H1 (cell line): ENCODE measurements at regions not wholly inside any gene's neighbourhood (a gene's known extent, or its start where the extent isn't known, plus 50 kb on each side); places are given as distances from the start of the nearest gene placed in this dataset.

Source experiments
- CTCF ChIA-PET: fragments of 300-600 bp; sonication (Branson Sonifier 250); formaldehyde crosslinking; loops from one replicate; lab custom pipeline; 2021; ENCODE audit not compliant: partially characterized antibody; lab: Charles Lee
- POLR2A ChIA-PET: fragments of 300-600 bp; sonication (Branson Sonifier 250); formaldehyde crosslinking; loops from one replicate; lab custom pipeline; 2021; ENCODE audit warnings: inconsistent platforms; ENCODE audit not compliant: partially characterized antibody; lab: Charles Lee
- DNase-seq, 2 experiments: peaks; one replicate each; pipeline versions ENCODE4 v3.0.0 to v3.0.0-alpha.2; 2010 to 2022; ENCODE audit warnings: low spot score in 2 of 2, low read depth in 1 of 2, mixed read lengths in 1 of 2
- FAIRE-seq: peaks from 2 replicates; lab custom pipeline; 2011; peaks lifted over from hg19 to GRCh38; lab: Jason Lieb, UNC
- H2AFZ ChIP-seq: 2 replicates; pipeline ENCODE4 v1.8.1; 2012; ENCODE audit warnings: low read length, inconsistent platforms
- H2AK5ac ChIP-seq: 2 replicates; pipeline ENCODE4 v1.6.1; 2013; ENCODE audit warnings: low read depth, low read length
- H2BK120ac ChIP-seq: replicated peaks from 2 replicates; pipeline ENCODE3; 2013; ENCODE audit warnings: low read depth, low read length, inconsistent platforms
- H2BK12ac ChIP-seq: 2 replicates; pipeline ENCODE4 v1.6.1; 2013; ENCODE audit warnings: low read depth, low read length
- H2BK15ac ChIP-seq: 2 replicates; pipeline ENCODE4 v1.6.1; 2013; ENCODE audit warnings: low read length
- H2BK20ac ChIP-seq: 2 replicates; pipeline ENCODE4 v1.6.1; 2013; ENCODE audit warnings: low read length
- H2BK5ac ChIP-seq: 2 replicates; pipeline ENCODE4 v1.6.1; 2013; ENCODE audit warnings: low read depth, low read length
- H3K14ac ChIP-seq: 2 replicates; pipeline ENCODE4 v1.6.1; 2013; ENCODE audit warnings: inconsistent platforms; ENCODE audit not compliant: insufficient read length
- H3K18ac ChIP-seq: 2 replicates; pipeline ENCODE4 v1.6.1; 2013; ENCODE audit warnings: low read length; ENCODE audit errors: extremely low read depth
- H3K23ac ChIP-seq: 2 replicates; pipeline ENCODE4 v1.6.1; 2013; ENCODE audit warnings: inconsistent platforms; ENCODE audit not compliant: insufficient read length
- H3K23me2 ChIP-seq: 2 replicates; pipeline ENCODE4 v1.6.1; 2013; ENCODE audit warnings: low read depth, low read length
- H3K27ac ChIP-seq: 2 replicates; pipeline ENCODE4 v1.6.1; 2011; ENCODE audit warnings: low read depth, low read length, inconsistent platforms
- H3K27me3 ChIP-seq, 4 experiments: replicated peaks in 1 of 4; 1 replicate in 1 of 4; 2 replicates in 3 of 4; pipeline versions ENCODE4 v1.6.1 to v1.8.1; 2011 to 2013; ENCODE audit warnings: low read length in 3 of 4, mild to moderate bottlenecking in 3 of 4, inconsistent platforms in 2 of 4, mixed read lengths in 2 of 4, moderate library complexity in 1 of 4; ENCODE audit not compliant: control insufficient read depth in 3 of 4, insufficient read depth in 3 of 4; ENCODE audit errors: extremely low read depth in 1 of 4
- H3K36me3 ChIP-seq, 4 experiments: 2 replicates each; pipeline versions ENCODE4 v1.6.1 to v1.8.1; 2011 to 2013; ENCODE audit warnings: mild to moderate bottlenecking in 4 of 4, low read length in 3 of 4, moderate library complexity in 2 of 4, control low read depth in 1 of 4, inconsistent platforms in 1 of 4; ENCODE audit not compliant: insufficient read depth in 4 of 4, control insufficient read depth in 2 of 4
- H3K4ac ChIP-seq: replicated peaks from 2 replicates; pipeline ENCODE3; 2013; ENCODE audit warnings: low read length, low read depth, mixed read lengths, inconsistent platforms; ENCODE audit not compliant: insufficient read length
- H3K4me1 ChIP-seq, 4 experiments: replicated peaks in 1 of 4; 1 replicate in 1 of 4; 2 replicates in 3 of 4; pipeline versions ENCODE4 v1.6.1 to v1.8.1; 2011 to 2013; ENCODE audit warnings: low read length in 3 of 4, inconsistent platforms in 2 of 4, mixed read lengths in 1 of 4; ENCODE audit not compliant: insufficient read depth in 4 of 4, control insufficient read depth in 3 of 4
- H3K4me2 ChIP-seq, 2 experiments: 2 replicates each; pipeline versions ENCODE4 v1.6.1 to v1.8.1; 2011 to 2013; ENCODE audit warnings: low read depth in 2 of 2, low read length in 2 of 2, control low read depth in 1 of 2, inconsistent platforms in 1 of 2, mild to moderate bottlenecking in 1 of 2; ENCODE audit not compliant: insufficient read depth in 1 of 2
- H3K4me3 ChIP-seq, 4 experiments: fragments of 200-600, 300-600 bp in 1 of 4; sonication (generic), shearing (Covaris generic), sonication (Bioruptor Twin) in 1 of 4; 2 replicates each; pipeline versions ENCODE4 v1.5.1 to v1.8.1; 2011 to 2016; ENCODE audit warnings: low read length in 4 of 4, low read depth in 3 of 4, control low read depth in 2 of 4, inconsistent platforms in 2 of 4, mild to moderate bottlenecking in 2 of 4, mixed read lengths in 1 of 4, moderate library complexity in 1 of 4; ENCODE audit not compliant: insufficient read depth in 2 of 4; ENCODE audit errors: extremely low read depth in 1 of 4
- H3K56ac ChIP-seq: replicated peaks from 2 replicates; pipeline ENCODE3; 2013; ENCODE audit warnings: low read depth, mild to moderate bottlenecking, mixed read lengths, low read length, inconsistent platforms; ENCODE audit not compliant: insufficient read length
- H3K79me1 ChIP-seq: 2 replicates; pipeline ENCODE4 v1.6.1; 2013; ENCODE audit warnings: low read depth, low read length, control low read depth
- H3K79me2 ChIP-seq, 2 experiments: 2 replicates each; pipeline versions ENCODE4 v1.6.1 to v1.8.1; 2012 to 2013; ENCODE audit warnings: low read length in 2 of 2, mild to moderate bottlenecking in 2 of 2, inconsistent platforms in 1 of 2; ENCODE audit not compliant: insufficient read depth in 2 of 2, control insufficient read depth in 1 of 2
- H3K9ac ChIP-seq, 4 experiments: replicated peaks in 1 of 4; 1 replicate in 1 of 4; 2 replicates in 3 of 4; pipeline versions ENCODE4 v1.6.1 to v1.8.1; 2011 to 2013; ENCODE audit warnings: low read depth in 3 of 4, low read length in 3 of 4, control low read depth in 2 of 4, mild to moderate bottlenecking in 2 of 4, moderate library complexity in 2 of 4, inconsistent platforms in 1 of 4; ENCODE audit errors: extremely low read depth in 1 of 4
- H3K9me3 ChIP-seq, 2 experiments: 2 replicates each; pipeline versions ENCODE4 v1.6.1 to v1.8.1; 2012 to 2013; ENCODE audit warnings: mild to moderate bottlenecking in 2 of 2, moderate library complexity in 2 of 2, control low read depth in 1 of 2, inconsistent platforms in 1 of 2, low read depth in 1 of 2, low read length in 1 of 2, mixed read lengths in 1 of 2; ENCODE audit not compliant: insufficient read depth in 2 of 2
- H4K20me1 ChIP-seq, 2 experiments: replicated peaks in 1 of 2; 2 replicates each; pipeline versions ENCODE3 to v1.8.1; 2011 to 2013; ENCODE audit warnings: inconsistent platforms in 2 of 2, low read length in 2 of 2, mild to moderate bottlenecking in 1 of 2; ENCODE audit not compliant: insufficient read depth in 2 of 2, control insufficient read depth in 1 of 2
- H4K5ac ChIP-seq: 2 replicates; pipeline ENCODE4 v1.6.1; 2013; ENCODE audit warnings: low read length, low read depth, mixed read lengths, inconsistent platforms; ENCODE audit not compliant: insufficient read length
- H4K8ac ChIP-seq: 2 replicates; pipeline ENCODE4 v1.8.0; 2013; ENCODE audit warnings: mild to moderate bottlenecking, moderate library complexity, low read length, inconsistent platforms; ENCODE audit not compliant: insufficient read depth; ENCODE audit errors: extremely low read depth
- H4K91ac ChIP-seq: replicated peaks from 2 replicates; pipeline ENCODE3; 2013; ENCODE audit warnings: low read length, mixed read lengths, inconsistent platforms; ENCODE audit not compliant: insufficient read length
- CBX8 ChIP-seq: fragments of 300-800, 300-1000 bp; sonication (generic); IDR thresholded peaks from 2 replicates; pipeline ENCODE4 v1.7.1; 2016; ENCODE audit warnings: low read depth, low read length, borderline replicate concordance
- CTBP2 ChIP-seq: IDR thresholded peaks from 2 replicates; pipeline ENCODE4 v1.7.0; 2011; ENCODE audit warnings: borderline replicate concordance, mild to moderate bottlenecking, moderate library complexity, mixed read lengths, low read length; ENCODE audit not compliant: insufficient read depth, insufficient read length
- GTF2F1 ChIP-seq: IDR thresholded peaks from 2 replicates; pipeline ENCODE4 v1.6.1; 2012; ENCODE audit warnings: low read depth, low read length, improper control_type of control experiment, borderline replicate concordance
- RBBP5 ChIP-seq: IDR thresholded peaks from 2 replicates; pipeline ENCODE4 v1.7.1; 2012; ENCODE audit warnings: low read depth, mild to moderate bottlenecking, inconsistent platforms, low read length, moderate library complexity, borderline replicate concordance
- RFX5 ChIP-seq: IDR thresholded peaks from 2 replicates; pipeline ENCODE4 v1.6.1; 2011; ENCODE audit warnings: low read depth, low read length, improper control_type of control experiment, borderline replicate concordance
- SAP30 ChIP-seq: fragments of 300-600 bp; sonication (generic); IDR thresholded peaks from 2 replicates; pipeline ENCODE4 v1.7.1; 2012; ENCODE audit warnings: low read length, moderate library complexity, mild to moderate bottlenecking, inconsistent platforms; ENCODE audit not compliant: insufficient read depth, insufficient replicate concordance
- SP2 ChIP-seq: IDR thresholded peaks from 2 replicates; pipeline ENCODE4 v1.6.1; 2012; ENCODE audit warnings: mild to moderate bottlenecking, low read length, inconsistent platforms
- TAF1 ChIP-seq: IDR thresholded peaks from 2 replicates; pipeline ENCODE4 v1.6.1; 2011; ENCODE audit warnings: mild to moderate bottlenecking, low read depth, low read length
- TF ChIP-seq, protein P1 (sequence below): IDR thresholded peaks from 2 replicates; pipeline ENCODE4 v1.6.1; 2012; ENCODE audit warnings: inconsistent platforms

DNA sequence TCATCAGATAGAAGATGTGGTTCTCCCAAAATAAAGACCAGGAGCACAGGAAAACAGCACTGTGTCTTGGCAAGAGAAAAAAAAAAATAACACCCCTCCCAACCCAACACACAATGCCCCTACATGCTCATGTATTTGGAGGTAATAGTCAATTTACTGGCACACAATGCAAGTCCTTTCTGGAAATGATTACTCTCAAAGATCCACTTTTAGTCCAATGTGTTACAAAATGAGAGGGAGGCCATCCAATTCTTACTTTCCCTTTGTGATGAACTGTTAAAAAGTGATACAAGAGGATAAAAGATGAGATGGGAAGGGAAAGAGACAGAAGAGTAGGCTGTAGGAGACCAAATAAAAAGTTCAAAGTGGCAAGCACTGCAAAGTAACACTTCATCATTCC lies 180.3 kb upstream of the DKK2 start:
- no peak for FAIRE-seq
- no peaks in the 10 kb centered on the region for H3K23me2 ChIP-seq
- TF ChIP-seq, protein P1, sequence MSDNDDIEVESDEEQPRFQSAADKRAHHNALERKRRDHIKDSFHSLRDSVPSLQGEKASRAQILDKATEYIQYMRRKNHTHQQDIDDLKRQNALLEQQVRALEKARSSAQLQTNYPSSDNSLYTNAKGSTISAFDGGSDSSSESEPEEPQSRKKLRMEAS, result no peak
- TF ChIP-seq CBX8 (no peak), TAF1 (no peak), SAP30 (no peak), GTF2F1 (no peak), CTBP2 (no peak), RFX5 (no peak), RBBP5 (no peak), SP2 (no peak)
- no peaks in the 10 kb centered on the region for H3K4me1 ChIP-seq
- no peak overlapping the region for H3K23ac ChIP-seq
- no peak overlapping the region for H2BK20ac ChIP-seq
- DNase-seq, result no peak
- no peak overlapping the region for H3K4ac ChIP-seq
- H2BK5ac ChIP-seq, result no peak overlapping the region
- H3K79me2 ChIP-seq, result no peaks in the 10 kb centered on the region
- no peak overlapping the region for H4K91ac ChIP-seq
- H2BK12ac ChIP-seq, result no peak overlapping the region
- H2AFZ ChIP-seq, result no peak overlapping the region
- no peak overlapping the region for H2BK120ac ChIP-seq
- no peak overlapping the region for H2AK5ac ChIP-seq
- H3K27ac ChIP-seq, result no peak overlapping the region
- H2BK15ac ChIP-seq, result no peak overlapping the region
- H3K18ac ChIP-seq, result no peak overlapping the region
- no peaks in the 10 kb centered on the region for H3K27me3 ChIP-seq
- no peak overlapping the region for H3K56ac ChIP-seq
- H3K36me3 ChIP-seq, result no peaks in the 10 kb centered on the region
- no peaks in the 10 kb centered on the region for H3K9me3 ChIP-seq
- H3K9ac ChIP-seq, result no peak overlapping the region
- POLR2A ChIA-PET, result no interaction called here
- H3K4me2 ChIP-seq, result no peak overlapping the region
- no peak overlapping the region for H3K4me3 ChIP-seq
- no peaks in the 10 kb centered on the region for H4K20me1 ChIP-seq
- H3K14ac ChIP-seq, result no peak overlapping the region
- no peak overlapping the region for H4K8ac ChIP-seq
- H3K79me1 ChIP-seq, result no peaks in the 10 kb centered on the region
- no peak overlapping the region for H4K5ac ChIP-seq
- CTCF ChIA-PET, result interaction anchor here (1.0 kb wide), 1 partner anchor 34 kb away, joined by 3 read pairs; no protein-coding TSS in a partner anchor
